OCI-LY7 (cell line): ENCODE measurements at regions not wholly inside any gene's neighbourhood (a gene's known extent, or its start where the extent isn't known, plus 50 kb on each side); places are given as distances from the start of the nearest gene placed in this dataset.

ENCODE experiments used
- BruUV-seq: library from RNA; stranded (reverse); fragments of 400-500 nt; replicated peaks from 2 replicates; lab custom pipeline; 2021; lab: Mats Ljungman, UMichigan
- CTCF ChIA-PET: fragments of 300-600 bp; sonication (Branson Sonifier 250); formaldehyde crosslinking; loops from one replicate; lab custom pipeline; 2022; ENCODE audit warnings: antibody characterized with exemption; ENCODE audit not compliant: unreplicated experiment; lab: Charles Lee
- POLR2A ChIA-PET: fragments of 300-600 bp; sonication (Branson Sonifier 250); formaldehyde crosslinking; loops from one replicate; lab custom pipeline; 2022; ENCODE audit warnings: antibody characterized with exemption; lab: Charles Lee
- DNase-seq: peaks from one replicate; pipeline ENCODE4 v3.0.0-alpha.2; 2015; ENCODE audit warnings: low spot score
- H2AFZ ChIP-seq: fragments of 200-600 bp; sonication (generic), shearing (Covaris generic); 2 replicates; pipeline ENCODE4 v1.6.1; 2014; ENCODE audit warnings: mild to moderate bottlenecking, antibody characterized with exemption, low read length, moderate library complexity
- H3K27ac ChIP-seq: fragments of 200-600 bp; sonication (generic); 2 replicates; pipeline ENCODE4 v1.5.1; 2014; ENCODE audit warnings: mixed run types, low read depth, mild to moderate bottlenecking, moderate library complexity, low read length, inconsistent platforms; ENCODE audit not compliant: poor library complexity, severe bottlenecking
- H3K36me3 ChIP-seq: fragments of 200-600 bp; sonication (generic); 2 replicates; pipeline ENCODE4 v1.6.1; 2014; ENCODE audit warnings: mild to moderate bottlenecking, antibody characterized with exemption, low read length, moderate library complexity, mixed read lengths; ENCODE audit not compliant: insufficient read depth
- H3K4me1 ChIP-seq: fragments of 200-600 bp; sonication (generic); 2 replicates; pipeline ENCODE4 v1.5.1; 2014; ENCODE audit warnings: mild to moderate bottlenecking, low read length; ENCODE audit not compliant: insufficient read depth, poor library complexity, severe bottlenecking
- H3K4me2 ChIP-seq: fragments of 200-600 bp; sonication (generic); 2 replicates; pipeline ENCODE4 v1.6.1; 2014; ENCODE audit warnings: mild to moderate bottlenecking, low read length
- H3K4me3 ChIP-seq: fragments of 200-600 bp; sonication (generic); 2 replicates; pipeline ENCODE4 v1.5.1; 2014; ENCODE audit warnings: mild to moderate bottlenecking, low read depth, low read length; ENCODE audit not compliant: poor library complexity, severe bottlenecking
- H3K79me2 ChIP-seq: fragments of 200-600 bp; sonication (generic); 2 replicates; pipeline ENCODE4 v1.6.1; 2016; ENCODE audit warnings: low read depth, mild to moderate bottlenecking, low read length, moderate library complexity, mixed read lengths; ENCODE audit not compliant: insufficient read depth
- H3K9me2 ChIP-seq: fragments of 200-600 bp; sonication (generic); 2 replicates; pipeline ENCODE4 v1.6.1; 2016; ENCODE audit warnings: mild to moderate bottlenecking, low read length, mixed read lengths; ENCODE audit not compliant: insufficient read depth
- H3K9me3 ChIP-seq: fragments of 200-600 bp; sonication (generic); 2 replicates; pipeline ENCODE4 v1.6.1; 2014; ENCODE audit warnings: mild to moderate bottlenecking, mixed run types, low read length, mixed read lengths
- H4K20me1 ChIP-seq: fragments of 200-600 bp; sonication (generic); 2 replicates; pipeline ENCODE4 v1.6.1; 2014; ENCODE audit warnings: mild to moderate bottlenecking, antibody characterized with exemption, low read length, moderate library complexity, mixed read lengths; ENCODE audit not compliant: insufficient read depth
- EZH2phosphoT487 ChIP-seq: fragments of 200-600 bp; sonication (generic); IDR thresholded peaks from 2 replicates; pipeline ENCODE4 v1.6.1; 2018; ENCODE audit warnings: low read depth, borderline replicate concordance, mild to moderate bottlenecking, mixed run types, antibody characterized with exemption, low read length, moderate library complexity, mixed read lengths
- intact Hi-C: fragments of 100-400 bp; cut with micrococcal nuclease; formaldehyde crosslinking; loops from one replicate; pipeline ENCODE4 v1.10.0; 2022; ENCODE audit not compliant: unreplicated experiment
- TF ChIP-seq, protein P1 (sequence below): fragments of 200-600 bp; sonication (generic); conservative IDR thresholded peaks from 2 replicates; pipeline ENCODE4 v1.5.1; 2014; ENCODE audit warnings: mild to moderate bottlenecking, antibody characterized with exemption, low read length, moderate library complexity, mixed read lengths

DNA sequence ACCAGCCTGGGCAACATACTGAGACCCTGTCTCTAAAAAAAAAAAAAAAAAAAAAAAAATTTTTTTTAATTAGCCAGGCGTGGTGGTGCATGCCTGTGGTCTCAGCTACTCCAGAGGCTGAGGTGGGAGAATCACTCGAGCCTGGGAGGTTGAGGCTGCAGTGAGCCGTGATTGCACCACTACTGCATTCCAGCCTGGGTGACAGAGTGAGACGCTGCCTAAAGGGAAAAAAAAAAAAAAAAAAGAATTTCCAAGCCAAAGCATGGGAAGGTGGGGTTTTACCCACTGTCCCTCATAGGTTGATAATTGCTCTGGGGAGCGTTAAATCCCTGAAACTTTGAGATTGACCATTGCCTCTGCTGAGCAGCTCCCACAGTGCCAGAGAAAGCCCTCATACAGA lies 427.5 kb downstream of the BCOR start:
- CTCF ChIA-PET: no interaction called here
- H3K9me2 ChIP-seq: no peaks in the 10 kb centered on the region
- H3K4me2 ChIP-seq: no peak overlapping the region
- no peak for DNase-seq
- H3K4me1 ChIP-seq: no peaks in the 10 kb centered on the region
- POLR2A ChIA-PET: interaction anchor here (0.7 kb wide), 1 partner anchor 97 kb away, joined by 8 read pairs; no protein-coding TSS in a partner anchor
- no TSS peak for BruUV-seq
- no peaks in the 10 kb centered on the region for H3K9me3 ChIP-seq
- H3K27ac ChIP-seq: no peak overlapping the region
- no peaks in the 10 kb centered on the region for H4K20me1 ChIP-seq
- no peak for TF ChIP-seq EZH2phosphoT487
- TF ChIP-seq, protein P1, sequence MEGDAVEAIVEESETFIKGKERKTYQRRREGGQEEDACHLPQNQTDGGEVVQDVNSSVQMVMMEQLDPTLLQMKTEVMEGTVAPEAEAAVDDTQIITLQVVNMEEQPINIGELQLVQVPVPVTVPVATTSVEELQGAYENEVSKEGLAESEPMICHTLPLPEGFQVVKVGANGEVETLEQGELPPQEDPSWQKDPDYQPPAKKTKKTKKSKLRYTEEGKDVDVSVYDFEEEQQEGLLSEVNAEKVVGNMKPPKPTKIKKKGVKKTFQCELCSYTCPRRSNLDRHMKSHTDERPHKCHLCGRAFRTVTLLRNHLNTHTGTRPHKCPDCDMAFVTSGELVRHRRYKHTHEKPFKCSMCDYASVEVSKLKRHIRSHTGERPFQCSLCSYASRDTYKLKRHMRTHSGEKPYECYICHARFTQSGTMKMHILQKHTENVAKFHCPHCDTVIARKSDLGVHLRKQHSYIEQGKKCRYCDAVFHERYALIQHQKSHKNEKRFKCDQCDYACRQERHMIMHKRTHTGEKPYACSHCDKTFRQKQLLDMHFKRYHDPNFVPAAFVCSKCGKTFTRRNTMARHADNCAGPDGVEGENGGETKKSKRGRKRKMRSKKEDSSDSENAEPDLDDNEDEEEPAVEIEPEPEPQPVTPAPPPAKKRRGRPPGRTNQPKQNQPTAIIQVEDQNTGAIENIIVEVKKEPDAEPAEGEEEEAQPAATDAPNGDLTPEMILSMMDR: no peak
- no peak overlapping the region for H3K4me3 ChIP-seq
- no peak overlapping the region for H2AFZ ChIP-seq
- H3K36me3 ChIP-seq: no peaks in the 10 kb centered on the region
- no peaks in the 10 kb centered on the region for H3K79me2 ChIP-seq
- intact Hi-C loops: no loop called here

DNA sequence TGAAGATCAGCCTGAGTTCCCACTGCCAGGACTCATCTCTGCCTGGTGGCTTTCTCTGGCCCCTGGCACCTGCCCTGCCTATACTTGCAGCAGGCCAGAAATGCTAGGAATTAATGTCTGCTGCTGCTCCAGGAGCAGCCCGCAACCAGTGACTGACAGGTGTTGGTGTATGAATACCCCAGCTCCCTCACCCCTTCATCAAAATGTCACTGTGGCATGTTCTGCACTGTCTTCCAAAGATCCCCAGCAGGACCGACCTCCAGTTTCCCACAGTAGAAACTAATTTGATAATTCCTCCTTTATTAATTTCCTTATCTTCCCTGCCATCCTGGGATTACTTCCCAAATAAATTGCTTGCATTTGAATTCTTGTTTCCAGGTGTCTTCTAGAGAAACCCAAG lies 425.4 kb downstream of the BCOR start:
- H3K36me3 ChIP-seq: no peaks in the 10 kb centered on the region
- H2AFZ ChIP-seq: no peak overlapping the region
- H3K4me3 ChIP-seq: no peak overlapping the region
- H4K20me1 ChIP-seq: no peaks in the 10 kb centered on the region
- intact Hi-C loops: no loop called here
- ChIA-PET POLR2A (no interaction called here), CTCF (no interaction called here)
- TF ChIP-seq EZH2phosphoT487: no peak
- TF ChIP-seq, protein P1: no peak
- BruUV-seq: no TSS peak
- H3K9me3 ChIP-seq: no peaks in the 10 kb centered on the region
- no peaks in the 10 kb centered on the region for H3K9me2 ChIP-seq
- H3K4me2 ChIP-seq: no peak overlapping the region
- H3K27ac ChIP-seq: no peak overlapping the region
- no peaks in the 10 kb centered on the region for H3K4me1 ChIP-seq
- no peak for DNase-seq
- no peaks in the 10 kb centered on the region for H3K79me2 ChIP-seq

DNA sequence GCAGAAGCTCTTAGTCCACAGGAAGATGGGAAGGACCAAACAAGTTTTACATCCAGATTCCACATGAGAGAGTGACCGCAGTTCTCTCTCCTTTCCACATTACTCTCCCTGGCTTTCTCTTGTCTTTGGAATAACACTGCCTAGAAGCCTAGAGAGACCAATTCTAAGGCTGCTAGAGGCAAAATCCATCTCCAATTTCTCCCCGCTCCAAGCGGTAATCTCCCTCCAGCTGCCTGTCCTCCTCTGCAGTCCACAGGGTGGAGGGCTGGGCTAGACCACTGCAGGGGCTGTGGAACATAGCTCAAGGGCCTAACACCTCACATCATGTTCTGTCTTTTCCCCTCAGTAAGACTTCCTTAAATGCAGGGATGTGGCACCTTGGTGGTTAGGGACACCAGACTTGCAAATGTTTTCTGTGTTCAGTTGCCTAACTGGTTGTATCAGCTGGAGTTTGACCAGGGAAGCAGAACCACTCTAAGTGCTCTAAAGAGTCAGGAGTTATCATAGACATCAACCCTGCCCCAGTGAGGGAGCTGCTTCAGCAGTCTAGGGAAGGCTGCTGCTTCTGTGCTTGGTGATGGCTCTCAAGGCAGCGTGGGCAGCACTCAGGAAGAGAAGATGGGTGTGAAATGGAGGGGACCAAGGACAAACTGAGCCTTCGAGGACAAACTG lies 423.1 kb downstream of the BCOR start:
- CTCF ChIA-PET: no interaction called here

More for the DNA sequence above, 423.1 kb downstream of the BCOR start:
- no peak for DNase-seq
- no peaks in the 10 kb centered on the region for H3K9me2 ChIP-seq
- no peaks in the 10 kb centered on the region for H3K9me3 ChIP-seq
- POLR2A ChIA-PET: no interaction called here
- no peaks in the 10 kb centered on the region for H4K20me1 ChIP-seq
- no TSS peak for BruUV-seq
- no peak for TF ChIP-seq EZH2phosphoT487
- TF ChIP-seq, protein P1: no peak
- no peaks in the 10 kb centered on the region for H3K36me3 ChIP-seq
- no peak overlapping the region for H2AFZ ChIP-seq
- no peaks in the 10 kb centered on the region for H3K4me1 ChIP-seq
- intact Hi-C loops: no loop called here
- H3K4me3 ChIP-seq: no peak overlapping the region
- H3K4me2 ChIP-seq: no peak overlapping the region
- H3K27ac ChIP-seq: no peak overlapping the region
- no peaks in the 10 kb centered on the region for H3K79me2 ChIP-seq
